ENCODE measurements at regions not wholly inside any gene's neighbourhood (a gene's known extent, or its start where the extent isn't known, plus 50 kb on each side); places are given as distances from the start of the nearest gene placed in this dataset.

- H3K36me3 Mint-ChIP-seq (ENCODE audit: low read depth) = no peaks in the 10 kb centered on the region
- peaks cover 31% of the 10 kb centered on the region for H3K4me1 Mint-ChIP-seq
- no peak overlapping the region for H3K4me3 Mint-ChIP-seq
- no peak overlapping the region for H3K27ac Mint-ChIP-seq
- DNase-seq = no peak
- no peaks in the 10 kb centered on the region for H3K9me3 Mint-ChIP-seq
- peaks cover 8% of the 10 kb centered on the region for H3K27me3 Mint-ChIP-seq (ENCODE audit: low read depth, poor library complexity)
- no peak for TF ChIP-seq CTCF (IDR thresholded peaks at IDR 0.05)
Observed at GRCh38 chr4:183830438-183830985, 74.6 kb upstream of the STOX2 start.

- H3K4me1 Mint-ChIP-seq = peaks cover 26% of the 10 kb centered on the region
- no peak overlapping the region for H3K4me3 Mint-ChIP-seq
Observed at GRCh38 chr4:183831026-183831446, 74.1 kb upstream of the STOX2 start.

DNA sequence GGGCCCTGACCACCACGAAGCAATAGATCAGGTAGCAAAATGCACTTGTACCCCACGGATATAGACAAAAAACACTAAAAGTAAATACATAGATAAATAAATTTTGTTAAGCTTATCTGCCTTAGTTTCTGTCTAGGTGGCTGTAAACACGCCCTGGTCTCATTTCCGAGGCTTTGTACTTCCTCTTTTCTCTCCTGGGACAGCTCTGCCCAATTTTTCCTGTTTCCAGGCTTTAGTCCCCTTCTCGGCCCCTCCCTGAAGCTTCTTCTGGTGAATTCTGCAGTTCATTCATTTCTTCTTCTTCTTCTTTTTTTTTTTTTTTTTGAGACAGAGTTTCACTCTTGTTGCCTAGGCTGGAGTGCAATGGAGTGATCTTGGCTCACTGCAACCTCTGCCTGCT, 73.4 kb upstream of the STOX2 start:
- no peak for DNase-seq
- H3K27ac Mint-ChIP-seq = no peak overlapping the region
- H3K36me3 Mint-ChIP-seq (ENCODE audit: low read depth) = no peaks in the 10 kb centered on the region
- no peaks in the 10 kb centered on the region for H3K9me3 Mint-ChIP-seq
- peaks cover 8% of the 10 kb centered on the region for H3K27me3 Mint-ChIP-seq (ENCODE audit: low read depth, poor library complexity)
- H3K4me3 Mint-ChIP-seq = no peak overlapping the region
- H3K4me1 Mint-ChIP-seq = peaks cover 19% of the 10 kb centered on the region
- no peak for TF ChIP-seq CTCF (IDR thresholded peaks at IDR 0.05)

More at GRCh38 chr4:183831026-183831446, 74.1 kb upstream of the STOX2 start:
- no peaks in the 10 kb centered on the region for H3K9me3 Mint-ChIP-seq
- TF ChIP-seq CTCF (IDR thresholded peaks at IDR 0.05) = no peak
- H3K27me3 Mint-ChIP-seq (ENCODE audit: low read depth, poor library complexity) = peaks cover 8% of the 10 kb centered on the region
- no peak overlapping the region for H3K27ac Mint-ChIP-seq
- no peaks in the 10 kb centered on the region for H3K36me3 Mint-ChIP-seq (ENCODE audit: low read depth)
- DNase-seq = no peak

DNA sequence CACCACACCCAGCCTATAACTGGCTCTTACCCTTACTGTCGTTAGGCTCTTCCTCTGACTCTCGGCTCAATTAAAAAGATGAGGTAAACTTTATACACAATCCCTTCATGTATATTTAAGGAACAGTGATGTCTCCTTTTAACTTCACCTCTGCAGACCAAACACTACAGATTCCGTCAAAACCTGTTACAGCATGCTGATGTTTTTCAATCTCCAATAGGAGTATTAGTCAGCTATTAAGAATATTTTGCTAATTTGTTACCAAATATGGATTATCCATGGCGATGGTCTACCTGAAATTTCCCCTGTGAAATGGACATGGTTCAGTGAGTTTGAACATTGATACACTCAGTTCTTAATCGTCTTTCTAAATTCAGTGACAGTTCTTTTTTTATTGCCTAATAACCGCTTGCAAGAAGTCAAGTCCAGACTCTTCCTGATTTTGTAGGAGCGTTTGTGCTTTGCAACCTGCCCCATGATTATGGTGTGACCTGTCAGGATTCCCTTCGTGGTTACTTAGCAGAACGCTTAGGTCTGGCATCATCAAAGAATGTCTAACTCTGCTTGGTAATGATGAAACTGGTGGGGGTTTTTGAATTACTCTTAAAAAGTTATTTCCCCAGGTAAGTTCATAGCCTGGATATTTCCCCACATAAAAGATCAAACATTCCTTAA, 72.2 kb upstream of the STOX2 start:
- Mint-ChIP-seq H3K27ac (no peak overlapping the region), H3K27me3 (ENCODE audit: low read depth, poor library complexity) (peaks cover 8% of the 10 kb centered on the region), H3K4me1 (peaks cover 17% of the 10 kb centered on the region), H3K36me3 (ENCODE audit: low read depth) (no peaks in the 10 kb centered on the region), H3K9me3 (no peaks in the 10 kb centered on the region), H3K4me3 (no peak overlapping the region)
- no peak for TF ChIP-seq CTCF (IDR thresholded peaks at IDR 0.05)
- no peak for DNase-seq

- Mint-ChIP-seq H3K4me1 (peaks cover 13% of the 10 kb centered on the region), H3K9me3 (no peaks in the 10 kb centered on the region), H3K36me3 (ENCODE audit: low read depth) (no peaks in the 10 kb centered on the region), H3K4me3 (no peak overlapping the region), H3K27ac (no peak overlapping the region), H3K27me3 (ENCODE audit: low read depth, poor library complexity) (peaks cover 8% of the 10 kb centered on the region)
- no peak for DNase-seq
- no peak for TF ChIP-seq CTCF (IDR thresholded peaks at IDR 0.05)
Observed at GRCh38 chr4:183834252-183834651, 70.9 kb upstream of the STOX2 start.

DNA sequence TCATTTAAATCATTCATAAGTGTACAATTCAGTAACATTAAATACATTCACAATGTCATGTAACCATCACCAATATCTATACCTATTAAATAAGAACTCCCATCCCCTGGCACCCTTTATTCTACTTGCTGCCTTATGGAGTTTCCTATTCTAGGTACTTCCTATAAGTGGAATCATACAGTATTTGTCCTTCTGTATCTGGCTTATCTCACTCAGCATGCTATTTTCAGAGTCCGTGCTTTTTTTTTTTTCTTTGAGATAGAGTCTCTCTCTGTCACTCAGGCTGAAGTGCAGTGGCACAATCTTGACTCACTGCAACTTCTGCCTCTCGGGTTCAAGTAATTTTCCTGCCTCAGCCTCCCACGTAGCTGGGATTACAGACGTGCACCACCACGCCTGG, 67.9 kb upstream of the STOX2 start:
- Mint-ChIP-seq H3K4me1 (peaks cover 18% of the 10 kb centered on the region), H3K36me3 (ENCODE audit: low read depth) (no peaks in the 10 kb centered on the region), H3K27me3 (ENCODE audit: low read depth, poor library complexity) (peaks cover 5% of the 10 kb centered on the region), H3K4me3 (no peak overlapping the region), H3K9me3 (no peaks in the 10 kb centered on the region), H3K27ac (no peak overlapping the region)
- TF ChIP-seq CTCF (IDR thresholded peaks at IDR 0.05) = no peak
- DNase-seq = no peak

Data from nephron progenitor cell (in vitro differentiated cells).